OCI-LY1 (cell line): ENCODE measurements at regions not wholly inside any gene's neighbourhood (a gene's known extent, or its start where the extent isn't known, plus 50 kb on each side); places are given as distances from the start of the nearest gene placed in this dataset.

ENCODE experiments used
- H2AFZ ChIP-seq: fragments of 200-600 bp; sonication (generic), shearing (Covaris generic); 2 replicates; pipeline ENCODE4 v1.6.0; 2014; ENCODE audit warnings: antibody characterized with exemption, mild to moderate bottlenecking, low read length
- H3F3A ChIP-seq: fragments of 200-600 bp; sonication (generic), shearing (Covaris generic); 2 replicates; pipeline ENCODE4 v1.6.0; 2014; ENCODE audit warnings: mild to moderate bottlenecking, antibody characterized with exemption, low read length, moderate library complexity; ENCODE audit not compliant: insufficient read depth
- H3K27ac ChIP-seq: fragments of 200-600 bp; sonication (generic); 2 replicates; pipeline ENCODE4 v1.5.1; 2014; ENCODE audit warnings: low read length, mixed run types, mild to moderate bottlenecking, low read depth; ENCODE audit not compliant: poor library complexity, severe bottlenecking
- H3K27me3 ChIP-seq: fragments of 200-600 bp; sonication (generic); 2 replicates; pipeline ENCODE4 v1.6.0; 2014; ENCODE audit warnings: antibody characterized with exemption, mild to moderate bottlenecking, low read length, moderate library complexity; ENCODE audit not compliant: insufficient read depth
- H3K36me3 ChIP-seq: fragments of 200-600 bp; sonication (generic); 2 replicates; pipeline ENCODE4 v1.6.1; 2014; ENCODE audit warnings: mild to moderate bottlenecking, antibody characterized with exemption, low read length, moderate library complexity, mixed read lengths; ENCODE audit not compliant: insufficient read depth
- H3K4me1 ChIP-seq: fragments of 200-600 bp; sonication (generic); 2 replicates; pipeline ENCODE4 v1.5.1; 2014; ENCODE audit warnings: mild to moderate bottlenecking, low read length, moderate library complexity; ENCODE audit not compliant: insufficient read depth, severe bottlenecking
- H3K4me2 ChIP-seq: fragments of 200-600 bp; sonication (generic), shearing (Covaris generic); 2 replicates; pipeline ENCODE4 v1.6.1; 2014; ENCODE audit warnings: low read length
- H3K4me3 ChIP-seq: fragments of 200-600 bp; sonication (generic); 2 replicates; pipeline ENCODE4 v1.5.1; 2014; ENCODE audit warnings: low read length, low read depth, mild to moderate bottlenecking, mixed read lengths; ENCODE audit not compliant: poor library complexity, severe bottlenecking
- H3K79me2 ChIP-seq: fragments of 200-600 bp; shearing (Covaris generic); 2 replicates; pipeline ENCODE4 v1.6.1; 2016; ENCODE audit warnings: mixed run types, low read length, mixed read lengths; ENCODE audit not compliant: insufficient read depth
- H3K9ac ChIP-seq: fragments of 200-600 bp; sonication (generic), shearing (Covaris generic); 2 replicates; pipeline ENCODE4 v1.6.1; 2014; ENCODE audit warnings: mild to moderate bottlenecking, low read length, mixed read lengths
- H3K9me2 ChIP-seq: fragments of 200-600 bp; sonication (generic), shearing (Covaris generic); 2 replicates; pipeline ENCODE4 v1.6.1; 2014; ENCODE audit warnings: low read depth, mild to moderate bottlenecking, low read length, mixed read lengths
- H3K9me3 ChIP-seq: fragments of 200-600 bp; shearing (Covaris generic); 2 replicates; pipeline ENCODE4 v1.6.1; 2014; ENCODE audit warnings: low read length, mixed read lengths
- H4K20me1 ChIP-seq: fragments of 200-600 bp; sonication (generic), shearing (Covaris generic); 2 replicates; pipeline ENCODE4 v1.6.0; 2016; ENCODE audit warnings: mild to moderate bottlenecking, low read length; ENCODE audit not compliant: insufficient read depth
- CTCF ChIP-seq: fragments of 200-600 bp; sonication (generic), shearing (Covaris generic); IDR thresholded peaks from 2 replicates; pipeline ENCODE4 v1.5.1; 2017; ENCODE audit warnings: mild to moderate bottlenecking, antibody characterized with exemption, low read length, moderate library complexity, mixed read lengths
- EZH2 ChIP-seq: fragments of 200-600 bp; sonication (generic), shearing (Covaris generic); IDR thresholded peaks from 2 replicates; pipeline ENCODE4 v1.8.0; 2017; ENCODE audit warnings: borderline replicate concordance, mixed run types, mild to moderate bottlenecking, antibody characterized with exemption, low read length, moderate library complexity, mixed read lengths

GRCh38 chr22:48352086-48352911 lies 1475.4 kb downstream of the BRD1 start:
- H3F3A ChIP-seq, result no peaks in the 10 kb centered on the region
- H3K4me3 ChIP-seq, result no peak overlapping the region
- no peaks in the 10 kb centered on the region for H3K79me2 ChIP-seq
- H3K9me2 ChIP-seq, result no peaks in the 10 kb centered on the region
- no peak for TF ChIP-seq EZH2
- TF ChIP-seq CTCF, result no peak
- no peak overlapping the region for H3K27ac ChIP-seq
- H3K27me3 ChIP-seq, result 0 out of 2 replicates have a peak, but pooled peaks cover 3% of the 10 kb centered on the region
- no peaks in the 10 kb centered on the region for H3K4me1 ChIP-seq
- no peaks in the 10 kb centered on the region for H3K36me3 ChIP-seq
- no peak overlapping the region for H3K4me2 ChIP-seq
- no peak overlapping the region for H2AFZ ChIP-seq
- H3K9ac ChIP-seq, result no peak overlapping the region
- H3K9me3 ChIP-seq, result no peaks in the 10 kb centered on the region
- H4K20me1 ChIP-seq, result no peaks in the 10 kb centered on the region

- Histone ChIP-seq H3K79me2 (no peaks in the 10 kb centered on the region), H3K4me2 (no peak overlapping the region), H2AFZ (no peak overlapping the region), H3K9ac (no peak overlapping the region), H3F3A (no peaks in the 10 kb centered on the region), H3K27me3 (0 out of 2 replicates have a peak, but pooled peaks cover 3% of the 10 kb centered on the region), H3K4me3 (no peak overlapping the region), H3K9me3 (no peaks in the 10 kb centered on the region), H3K36me3 (no peaks in the 10 kb centered on the region), H3K4me1 (no peaks in the 10 kb centered on the region), H3K9me2 (no peaks in the 10 kb centered on the region), H4K20me1 (no peaks in the 10 kb centered on the region), H3K27ac (no peak overlapping the region)
- TF ChIP-seq EZH2 (no peak), CTCF (no peak)
These were observed 1476.1 kb downstream of the BRD1 start for GRCh38 chr22:48351376-48352085.

- H3K27ac ChIP-seq, result no peak overlapping the region
- no peak overlapping the region for H3K4me2 ChIP-seq
- no peaks in the 10 kb centered on the region for H3F3A ChIP-seq
- H3K4me1 ChIP-seq, result no peaks in the 10 kb centered on the region
- 0 out of 2 replicates have a peak, but pooled peaks cover 3% of the 10 kb centered on the region for H3K27me3 ChIP-seq
- no peaks in the 10 kb centered on the region for H3K9me3 ChIP-seq
- no peak for TF ChIP-seq CTCF
- TF ChIP-seq EZH2, result no peak
- H3K9me2 ChIP-seq, result no peaks in the 10 kb centered on the region
- no peaks in the 10 kb centered on the region for H4K20me1 ChIP-seq
- H3K9ac ChIP-seq, result no peak overlapping the region
- H3K79me2 ChIP-seq, result no peaks in the 10 kb centered on the region
- no peaks in the 10 kb centered on the region for H3K36me3 ChIP-seq
- H3K4me3 ChIP-seq, result no peak overlapping the region
- no peak overlapping the region for H2AFZ ChIP-seq
These were observed 1477.2 kb downstream of the BRD1 start for GRCh38 chr22:48350456-48350855.
